ENCODE measurements at regions not wholly inside any gene's neighbourhood (a gene's known extent, or its start where the extent isn't known, plus 50 kb on each side); places are given as distances from the start of the nearest gene placed in this dataset.
"Not testable (repeated sequence)": the region's sequence is repeated elsewhere in the genome, so short reads cannot be mapped to it uniquely, and the experiment has no call there.

- no peak for DNase-seq (ENCODE audit: low read depth in 2 of 2)
Observed at GRCh38 chr2:34729845-34730244, 1130.7 kb upstream of the FAM98A start.

- no peak for DNase-seq (ENCODE audit: low read depth in 2 of 2)
Observed at GRCh38 chr2:34724107-34724506, 1125.0 kb upstream of the FAM98A start.

DNA sequence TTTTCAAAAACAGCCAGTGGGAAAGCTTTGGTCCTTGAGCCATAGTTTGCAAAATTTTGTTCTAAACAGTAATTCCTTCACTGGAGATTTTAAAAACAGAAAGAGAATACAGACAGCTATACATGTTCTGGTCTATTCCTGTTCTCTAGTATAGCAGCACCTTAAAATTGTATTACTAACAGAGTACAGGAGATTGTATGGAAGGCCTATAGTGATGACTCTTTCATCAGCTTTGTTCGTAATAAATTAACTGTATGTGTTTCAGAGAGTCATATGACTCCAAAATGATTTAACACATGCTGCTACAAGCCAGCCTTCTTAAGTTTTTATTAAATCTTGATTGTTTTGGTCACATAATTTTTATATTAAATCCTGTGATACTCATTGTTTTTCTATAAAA is 1124.6 kb upstream of the FAM98A start:
- no peak for DNase-seq (ENCODE audit: low read depth in 2 of 2)

DNA sequence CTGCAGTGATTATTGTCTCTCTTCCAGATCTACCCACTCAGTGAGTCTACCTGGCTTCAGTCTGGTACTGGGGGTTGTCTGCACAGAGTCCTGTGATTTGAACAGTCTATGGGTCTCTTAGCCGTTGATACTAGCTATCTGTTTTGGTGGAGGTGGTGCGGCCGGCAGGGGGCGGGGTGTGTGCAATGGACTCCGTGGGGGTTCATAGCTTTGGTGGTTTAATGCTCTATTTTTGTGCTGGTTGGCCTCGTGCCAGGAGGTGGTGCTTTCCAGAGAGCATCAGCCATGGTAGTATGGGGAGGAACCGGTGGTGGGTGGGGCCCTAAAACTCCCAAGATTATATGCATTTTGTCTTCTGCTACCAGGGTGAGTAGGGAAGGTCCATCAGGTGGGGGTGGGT is 1120.1 kb upstream of the FAM98A start:
- no peak for DNase-seq (ENCODE audit: low read depth in 2 of 2)

DNA sequence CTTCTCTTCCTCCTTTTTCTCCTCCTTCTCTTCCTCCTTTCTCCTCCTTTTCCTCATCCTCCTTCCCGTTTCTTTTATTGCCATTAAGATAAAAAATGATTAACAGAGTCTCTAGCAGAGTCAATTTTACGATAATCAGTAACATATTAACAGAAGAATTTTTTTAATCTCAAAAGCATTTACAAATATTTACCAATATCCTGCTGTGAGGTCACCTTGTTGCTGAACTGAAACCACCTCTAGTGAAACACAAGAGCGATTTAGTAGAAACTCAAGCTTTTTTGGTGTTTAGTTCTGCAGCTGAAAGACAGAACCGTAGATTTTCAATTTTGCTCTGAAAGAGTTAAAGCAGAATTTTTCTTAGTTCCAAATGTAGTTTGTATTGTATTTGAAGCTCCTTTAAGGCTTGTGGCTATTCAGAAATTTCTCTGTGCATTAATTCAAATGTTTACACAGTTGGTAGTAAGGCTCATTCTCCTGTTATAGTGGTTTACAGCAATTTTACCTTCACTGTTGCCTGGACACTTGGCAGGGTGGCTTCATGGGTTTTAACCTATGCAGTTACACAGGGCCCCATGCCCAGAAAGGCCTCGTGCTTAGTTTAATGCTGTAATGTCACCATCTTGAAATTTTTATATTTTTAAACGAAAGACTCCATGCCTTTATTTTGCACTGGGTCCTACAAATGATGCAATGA is 1106.6 kb upstream of the FAM98A start:
- DNase-seq (ENCODE audit: low read depth in 2 of 2) = no peak

GRCh38 chr2:34703292-34703691 is 1104.2 kb upstream of the FAM98A start:
- DNase-seq (ENCODE audit: low read depth in 2 of 2) = no peak

DNA sequence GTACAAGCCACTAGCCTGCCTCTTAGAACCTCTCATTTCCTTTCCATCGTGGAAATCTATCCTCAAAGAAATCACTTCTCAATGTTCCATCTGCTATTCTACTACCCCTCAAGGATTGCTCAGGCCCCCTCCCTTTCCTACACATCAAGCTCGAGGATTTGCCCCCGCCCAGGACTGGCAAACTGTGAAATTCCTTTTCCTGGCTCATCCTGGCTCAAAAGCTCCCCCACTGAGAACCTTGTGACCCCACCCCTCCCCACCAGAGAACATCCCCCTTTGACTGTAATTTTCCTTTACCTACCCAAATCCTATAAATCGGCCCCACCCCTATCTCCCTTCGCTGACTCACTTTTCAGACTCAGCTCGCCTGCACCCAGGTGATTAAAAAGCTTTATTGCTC is 1103.3 kb upstream of the FAM98A start:
- DNase-seq (ENCODE audit: low read depth in 2 of 2) = not testable (repeated sequence)

- not testable (repeated sequence) for DNase-seq (ENCODE audit: low read depth in 2 of 2)
Observed at GRCh38 chr2:34677591-34677990, 1078.5 kb upstream of the FAM98A start.

GRCh38 chr2:34677119-34677531 is 1078.0 kb upstream of the FAM98A start:
- not testable (repeated sequence) for DNase-seq (ENCODE audit: low read depth in 2 of 2)

DNA sequence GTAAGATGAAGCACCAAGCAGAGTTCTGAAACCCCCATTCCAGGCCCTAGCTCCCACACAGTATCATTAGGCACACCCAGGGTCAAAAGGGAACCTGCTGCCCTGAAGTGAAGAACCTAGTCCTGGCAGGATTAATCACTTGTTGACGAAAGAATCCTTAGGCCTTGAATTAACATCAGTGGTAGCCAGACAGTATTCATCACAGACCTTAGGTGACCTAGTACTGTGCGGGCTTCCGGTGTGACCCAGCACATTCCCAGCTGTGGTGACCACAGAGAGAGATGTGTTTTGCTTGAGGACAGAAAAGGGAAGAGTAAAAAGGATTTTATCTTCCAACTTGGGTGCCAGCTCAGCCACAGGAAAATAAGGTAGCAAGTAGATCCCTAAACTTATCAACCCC is 1071.4 kb upstream of the FAM98A start:
- DNase-seq (ENCODE audit: low read depth in 2 of 2) = no peak

- no peak for DNase-seq (ENCODE audit: low read depth in 2 of 2)
Observed at GRCh38 chr2:34666821-34667220, 1067.7 kb upstream of the FAM98A start.

DNA sequence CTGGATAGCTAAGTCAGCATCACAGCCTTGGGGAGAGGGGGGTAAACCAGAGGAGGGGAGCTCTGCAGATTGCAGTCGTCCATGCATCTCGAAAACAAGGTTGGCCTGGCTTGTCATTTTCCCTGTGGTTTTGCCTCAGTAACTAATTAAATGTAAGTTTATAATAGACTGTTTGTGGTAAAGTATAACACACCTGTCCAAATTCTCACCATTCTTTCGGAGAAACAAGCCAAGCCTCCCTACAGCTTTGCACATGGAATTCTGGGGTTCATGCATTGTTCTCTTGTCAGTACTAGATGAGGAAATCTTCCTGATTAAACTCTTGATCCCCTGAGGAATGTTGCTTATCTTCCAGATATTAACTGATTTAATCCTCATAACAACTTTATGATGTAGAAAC is 1065.2 kb upstream of the FAM98A start:
- DNase-seq (ENCODE audit: low read depth in 2 of 2) = no peak

GRCh38 chr2:34663314-34663713 is 1064.2 kb upstream of the FAM98A start:
- no peak for DNase-seq (ENCODE audit: low read depth in 2 of 2)

- no peak for DNase-seq (ENCODE audit: low read depth in 2 of 2)
Observed at GRCh38 chr2:34660741-34661140, 1061.6 kb upstream of the FAM98A start.

DNA sequence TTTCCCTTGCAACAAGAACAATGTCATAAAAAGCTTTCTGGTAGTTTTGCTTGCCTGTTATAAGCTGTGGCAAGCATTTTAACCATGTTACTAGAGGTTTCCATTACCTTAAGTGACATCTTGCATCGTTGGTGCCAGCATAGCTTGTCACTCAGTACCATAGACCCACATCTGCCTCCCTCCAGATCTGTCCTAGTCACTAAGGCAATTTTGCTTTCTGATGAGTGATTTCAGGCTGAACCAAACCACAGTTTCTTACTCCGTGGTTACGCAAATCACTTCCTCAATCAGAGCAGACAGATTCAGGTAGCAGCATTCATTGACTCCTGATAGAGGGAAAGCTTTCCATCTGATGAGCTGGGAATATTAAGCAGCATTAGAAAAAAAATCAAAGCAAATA is 1057.5 kb upstream of the FAM98A start:
- no peak for DNase-seq (ENCODE audit: low read depth in 2 of 2)

GRCh38 chr2:34652636-34653035 is 1053.5 kb upstream of the FAM98A start:
- no peak for DNase-seq (ENCODE audit: low read depth in 2 of 2)

DNA sequence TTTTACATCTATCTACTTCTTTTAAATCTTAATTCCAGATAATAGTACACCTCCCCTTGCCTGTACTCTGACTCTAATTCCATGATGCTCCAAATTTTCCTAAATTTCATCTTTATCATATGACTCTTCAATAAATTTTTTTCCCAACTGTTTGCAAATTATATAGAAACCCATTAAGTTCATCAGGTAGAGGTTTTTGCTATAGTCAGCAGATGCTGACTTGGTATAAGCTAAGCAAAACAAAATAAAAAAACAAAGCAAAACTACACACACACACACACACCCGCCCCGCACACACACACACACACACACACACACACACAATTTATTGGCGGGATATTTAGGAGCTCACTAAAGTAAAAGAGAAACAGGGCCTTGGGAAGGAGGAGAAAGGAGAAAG is 1047.8 kb upstream of the FAM98A start:
- DNase-seq (ENCODE audit: low read depth in 2 of 2) = no peak

DNA sequence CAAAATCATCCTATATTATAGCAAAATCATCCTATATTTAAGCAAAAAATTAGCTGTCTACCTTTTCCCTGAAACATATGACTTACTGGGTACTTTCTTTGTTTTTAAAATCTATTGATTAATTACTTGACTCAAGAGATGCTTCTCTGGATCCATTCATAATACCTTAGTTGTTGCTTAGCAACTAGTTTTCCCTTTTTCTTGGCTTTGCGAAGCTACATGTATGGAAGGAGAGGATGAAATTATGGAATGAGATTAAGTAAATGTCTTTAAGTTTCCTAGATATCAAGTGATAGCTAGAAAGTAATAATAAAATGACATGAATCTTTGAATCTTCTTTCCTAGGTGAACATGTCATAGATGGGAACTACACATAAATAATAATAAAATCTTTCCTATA is 1033.2 kb upstream of the FAM98A start:
- no peak for DNase-seq (ENCODE audit: low read depth in 2 of 2)

DNA sequence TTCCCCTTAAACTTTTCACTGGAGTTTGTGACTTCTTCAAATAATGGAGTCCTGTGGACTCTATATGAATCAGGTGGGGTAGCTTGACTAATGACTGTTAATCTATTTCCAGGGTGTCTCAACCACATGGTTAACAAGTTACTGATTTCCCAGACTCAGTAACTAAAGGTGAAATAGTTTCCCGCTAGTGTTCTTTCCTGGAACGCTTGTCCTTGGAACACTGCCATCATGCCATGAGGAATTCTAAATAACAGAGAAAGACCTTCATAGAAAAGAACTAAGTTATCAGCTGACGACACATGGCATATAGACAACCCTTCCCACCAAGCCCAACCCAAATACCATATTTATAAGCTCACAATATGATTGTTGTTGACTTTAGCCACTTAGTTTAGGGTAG is 1027.9 kb upstream of the FAM98A start:
- DNase-seq (ENCODE audit: low read depth in 2 of 2) = no peak

- no peak for DNase-seq (ENCODE audit: low read depth in 2 of 2)
Observed at GRCh38 chr2:34604164-34604563, 1005.1 kb upstream of the FAM98A start.

DNA sequence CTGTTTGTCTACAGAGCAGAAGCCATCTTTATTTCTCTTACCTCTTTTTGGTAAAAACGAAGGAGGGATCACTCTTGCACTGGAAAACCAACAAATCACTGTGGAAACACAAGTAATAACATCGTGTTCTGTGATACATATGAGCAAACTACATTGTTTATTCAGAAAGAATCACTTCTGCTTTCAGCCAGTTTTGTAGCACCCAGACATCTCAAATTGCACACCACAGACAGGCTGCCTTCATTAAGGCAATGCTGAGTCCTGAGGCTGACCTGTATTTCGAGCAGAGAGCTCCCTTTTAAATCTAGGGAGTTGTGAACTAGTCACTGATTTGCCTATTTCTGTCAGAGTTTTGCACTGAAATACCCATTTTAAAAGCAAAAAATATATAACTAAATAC is 1003.2 kb upstream of the FAM98A start:
- DNase-seq (ENCODE audit: low read depth in 2 of 2) = no peak

DNA sequence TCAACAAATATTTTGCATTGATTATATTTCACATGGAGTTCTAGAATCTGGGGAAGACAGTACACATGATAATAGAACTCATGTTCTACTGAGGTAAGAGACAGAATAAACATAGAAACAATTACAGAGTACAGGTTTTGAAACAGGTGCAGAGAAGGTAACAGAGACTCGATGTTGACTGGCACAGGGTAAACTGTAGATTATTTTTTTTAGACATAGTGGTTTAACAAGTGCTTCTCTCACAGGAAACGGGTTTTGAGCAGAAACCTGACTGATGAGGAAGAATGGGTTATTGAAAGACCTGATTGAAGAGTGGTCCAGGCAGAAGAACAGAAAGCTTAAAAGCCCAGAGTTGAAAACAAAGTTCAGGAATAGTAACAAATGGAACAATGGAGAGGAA is 1002.5 kb upstream of the FAM98A start:
- DNase-seq (ENCODE audit: low read depth in 2 of 2) = no peak

DNA sequence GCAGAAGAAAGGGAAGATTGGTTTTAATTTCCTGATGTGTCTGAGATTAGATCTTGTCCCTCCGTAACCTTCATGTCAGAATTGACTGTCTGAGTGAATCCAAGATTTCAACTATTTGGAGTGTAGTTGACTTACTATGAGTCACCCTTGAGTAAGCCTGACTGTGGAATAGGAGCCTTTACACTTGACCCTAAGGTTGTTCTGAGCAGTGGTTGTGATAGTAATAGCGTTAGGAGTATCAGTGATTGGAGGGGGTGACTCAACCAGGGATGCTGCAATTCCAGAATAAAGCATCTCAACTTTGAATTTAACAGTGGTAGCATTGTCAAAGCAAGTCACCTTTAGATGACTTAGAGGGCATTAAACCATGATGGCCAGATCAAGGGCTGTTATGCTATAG is 979.5 kb upstream of the FAM98A start:
- no peak for DNase-seq (ENCODE audit: low read depth in 2 of 2)

DNA sequence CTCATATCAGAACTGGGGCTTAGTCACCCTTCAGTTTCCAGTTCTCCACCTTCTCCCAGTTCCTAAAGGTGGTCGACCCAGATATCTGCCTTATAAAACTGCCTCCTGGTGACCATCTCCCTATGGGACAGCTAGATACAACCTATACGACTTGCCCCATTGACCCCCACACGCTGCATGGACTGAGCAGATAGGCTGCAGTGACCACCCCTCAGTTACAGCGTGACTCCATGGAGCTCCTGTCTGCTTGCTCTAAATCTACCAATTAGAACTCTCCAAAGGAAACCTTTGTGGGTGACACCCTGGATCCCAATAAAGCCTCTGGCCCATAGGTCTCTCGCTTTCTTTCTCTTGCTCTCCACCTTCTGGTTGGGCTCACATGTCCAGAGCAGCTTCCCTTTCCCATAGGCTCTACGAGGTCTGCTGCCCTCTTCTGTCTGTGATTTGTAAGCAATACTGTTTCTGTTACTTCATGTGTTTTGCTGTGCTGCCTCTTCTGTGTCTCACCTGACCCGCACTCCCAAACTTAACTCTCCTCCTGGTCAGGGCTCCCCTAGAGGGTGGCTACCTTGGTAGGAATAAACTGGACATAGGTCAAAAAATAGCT is 971.3 kb upstream of the FAM98A start:
- no peak for DNase-seq (ENCODE audit: low read depth in 2 of 2)
